ENCODE measurements at regions not wholly inside any gene's neighbourhood (a gene's known extent, or its start where the extent isn't known, plus 50 kb on each side); places are given as distances from the start of the nearest gene placed in this dataset.

- no peak for DNase-seq (ENCODE audit: low read depth)
- H3K27me3 ChIP-seq (ENCODE audit: control insufficient read depth, insufficient read depth, low read length), result no peaks in the 10 kb centered on the region
- TF ChIP-seq CTCF (IDR thresholded peaks at IDR 0.05; ENCODE audit: insufficient read depth, low read length, poor library complexity, severe bottlenecking), result no peak
- H3K4me3 ChIP-seq (ENCODE audit: low read depth, low read length), result no peak overlapping the region
- H3K36me3 ChIP-seq (ENCODE audit: control insufficient read depth, insufficient read depth, low read length), result no peaks in the 10 kb centered on the region
Observed at GRCh38 chr20:10807013-10807412, 133.2 kb upstream of the JAG1 start.

- Histone ChIP-seq H3K27me3 (ENCODE audit: control insufficient read depth, insufficient read depth, low read length) (no peaks in the 10 kb centered on the region), H3K36me3 (ENCODE audit: control insufficient read depth, insufficient read depth, low read length) (no peaks in the 10 kb centered on the region), H3K4me3 (ENCODE audit: low read depth, low read length) (no peak overlapping the region)
- DNase-seq (ENCODE audit: low read depth), result no peak
- no peak for TF ChIP-seq CTCF (IDR thresholded peaks at IDR 0.05; ENCODE audit: insufficient read depth, low read length, poor library complexity, severe bottlenecking)
Observed at GRCh38 chr20:10812759-10813327, 139.0 kb upstream of the JAG1 start.

GRCh38 chr20:10823585-10823984 lies 149.8 kb upstream of the JAG1 start:
- Histone ChIP-seq H3K27me3 (ENCODE audit: control insufficient read depth, insufficient read depth, low read length) (no peaks in the 10 kb centered on the region), H3K4me3 (ENCODE audit: low read depth, low read length) (no peak overlapping the region), H3K36me3 (ENCODE audit: control insufficient read depth, insufficient read depth, low read length) (no peaks in the 10 kb centered on the region)
- no peak for DNase-seq (ENCODE audit: low read depth)
- TF ChIP-seq CTCF (IDR thresholded peaks at IDR 0.05; ENCODE audit: insufficient read depth, low read length, poor library complexity, severe bottlenecking), result no peak

- H3K4me3 ChIP-seq (ENCODE audit: low read depth, low read length), result no peak overlapping the region
- TF ChIP-seq CTCF (IDR thresholded peaks at IDR 0.05; ENCODE audit: insufficient read depth, low read length, poor library complexity, severe bottlenecking), result no peak
- DNase-seq (ENCODE audit: low read depth), result no peak
- H3K36me3 ChIP-seq (ENCODE audit: control insufficient read depth, insufficient read depth, low read length), result no peaks in the 10 kb centered on the region
- H3K27me3 ChIP-seq (ENCODE audit: control insufficient read depth, insufficient read depth, low read length), result no peaks in the 10 kb centered on the region
Observed at GRCh38 chr20:10824750-10825500, 151.1 kb upstream of the JAG1 start.

GRCh38 chr20:10826111-10826510 lies 152.3 kb upstream of the JAG1 start:
- TF ChIP-seq CTCF (IDR thresholded peaks at IDR 0.05; ENCODE audit: insufficient read depth, low read length, poor library complexity, severe bottlenecking), result no peak
- DNase-seq (ENCODE audit: low read depth), result no peak
- no peaks in the 10 kb centered on the region for H3K27me3 ChIP-seq (ENCODE audit: control insufficient read depth, insufficient read depth, low read length)

GRCh38 chr20:10828180-10828579 lies 154.4 kb upstream of the JAG1 start:
- Histone ChIP-seq H3K4me3 (ENCODE audit: low read depth, low read length) (no peak overlapping the region), H3K36me3 (ENCODE audit: control insufficient read depth, insufficient read depth, low read length) (no peaks in the 10 kb centered on the region), H3K27me3 (ENCODE audit: control insufficient read depth, insufficient read depth, low read length) (no peaks in the 10 kb centered on the region)
- DNase-seq (ENCODE audit: low read depth), result no peak
- no peak for TF ChIP-seq CTCF (IDR thresholded peaks at IDR 0.05; ENCODE audit: insufficient read depth, low read length, poor library complexity, severe bottlenecking)

More at GRCh38 chr20:10826111-10826510, 152.3 kb upstream of the JAG1 start:
- Histone ChIP-seq H3K4me3 (ENCODE audit: low read depth, low read length) (no peak overlapping the region), H3K36me3 (ENCODE audit: control insufficient read depth, insufficient read depth, low read length) (no peaks in the 10 kb centered on the region)
